GM18520 (cell line): ENCODE measurements at regions not wholly inside any gene's neighbourhood (a gene's known extent, or its start where the extent isn't known, plus 50 kb on each side); places are given as distances from the start of the nearest gene placed in this dataset.
"Not testable (repeated sequence)": the region's sequence is repeated elsewhere in the genome, so short reads cannot be mapped to it uniquely, and the experiment has no call there.

Experiments used
- ATAC-seq: cut with Tn5 transposase; IDR thresholded peaks from one replicate; pipeline ENCODE4 v1.9.1; 2021; ENCODE audit not compliant: unreplicated experiment

- no peak for ATAC-seq
Observed at GRCh38 chr19:31444931-31445330, 95.7 kb upstream of the TSHZ3 start.

GRCh38 chr19:31445406-31445805, 96.2 kb upstream of the TSHZ3 start:
- no peak for ATAC-seq

- no peak for ATAC-seq
Observed at GRCh38 chr19:31448221-31448657, 99.0 kb upstream of the TSHZ3 start.

- no peak for ATAC-seq
Observed at GRCh38 chr19:31449379-31449778, 100.1 kb upstream of the TSHZ3 start.

- ATAC-seq, result no peak
Observed at GRCh38 chr19:31450696-31451095, 101.5 kb upstream of the TSHZ3 start.

- no peak for ATAC-seq
Observed at GRCh38 chr19:31451686-31452330, 102.6 kb upstream of the TSHZ3 start.

- no peak for ATAC-seq
Observed at GRCh38 chr19:31459430-31459829, 110.2 kb upstream of the TSHZ3 start.

GRCh38 chr19:31461814-31462539, 112.7 kb upstream of the TSHZ3 start:
- no peak for ATAC-seq

- no peak for ATAC-seq
Observed at GRCh38 chr19:31470229-31470939, 121.1 kb upstream of the TSHZ3 start.

GRCh38 chr19:31470952-31471351, 121.7 kb upstream of the TSHZ3 start:
- ATAC-seq, result no peak

GRCh38 chr19:31478241-31478640, 129.0 kb upstream of the TSHZ3 start:
- no peak for ATAC-seq

GRCh38 chr19:31483226-31483857, 134.1 kb upstream of the TSHZ3 start:
- no peak for ATAC-seq

- ATAC-seq, result not testable (repeated sequence)
Observed at GRCh38 chr19:31484858-31485410, 135.7 kb upstream of the TSHZ3 start.

GRCh38 chr19:31485472-31485871, 136.2 kb upstream of the TSHZ3 start:
- no peak for ATAC-seq

- no peak for ATAC-seq
Observed at GRCh38 chr19:31491242-31491641, 142.0 kb upstream of the TSHZ3 start.

- ATAC-seq, result no peak
Observed at GRCh38 chr19:31492050-31492449, 142.8 kb upstream of the TSHZ3 start.

- no peak for ATAC-seq
Observed at GRCh38 chr19:31496076-31496475, 146.8 kb upstream of the TSHZ3 start.

GRCh38 chr19:31497709-31498108, 148.5 kb upstream of the TSHZ3 start:
- ATAC-seq, result no peak

- no peak for ATAC-seq
Observed at GRCh38 chr19:31498781-31499180, 149.5 kb upstream of the TSHZ3 start.

GRCh38 chr19:31499281-31500196, 150.3 kb upstream of the TSHZ3 start:
- no peak for ATAC-seq
